K562 (cell line): ENCODE measurements at regions not wholly inside any gene's neighbourhood (a gene's known extent, or its start where the extent isn't known, plus 50 kb on each side); places are given as distances from the start of the nearest gene placed in this dataset.

Experiments
- ARID3B ChIP-seq: fragments of 250-450 bp; sonication (Bioruptor Pico); IDR thresholded peaks from 2 replicates; pipeline ENCODE4 v1.4.0; 2020; ENCODE audit warnings: borderline replicate concordance
- CTCF ChIP-seq, 3 experiments: IDR thresholded peaks in 2 of 3; conservative IDR thresholded peaks in 1 of 3; 2 replicates each; pipeline ENCODE4 v1.5.1; 2011 to 2012; ENCODE audit warnings: low read length in 3 of 3, mild to moderate bottlenecking in 3 of 3, control low read depth in 2 of 3, improper control_type of control experiment in 1 of 3, inconsistent platforms in 1 of 3, low read depth in 1 of 3, mixed read lengths in 1 of 3, moderate library complexity in 1 of 3; ENCODE audit not compliant: insufficient read depth in 2 of 3
- FOXA1 ChIP-seq: fragments of 450-650 bp; IDR thresholded peaks from 2 replicates; pipeline ENCODE4 v1.6.1; 2016; ENCODE audit warnings: mild to moderate bottlenecking, borderline replicate concordance
- HMBOX1 ChIP-seq: sonication (generic); IDR thresholded peaks from 2 replicates; pipeline ENCODE4 v1.6.1; 2016
- MITF ChIP-seq: IDR thresholded peaks from 2 replicates; pipeline ENCODE4 v1.6.1; 2014; ENCODE audit warnings: antibody characterized with exemption
- PCBP2 ChIP-seq: fragments of 200-400 bp; formaldehyde crosslinking; IDR thresholded peaks from 2 replicates; pipeline ENCODE4 v1.6.1; 2018; ENCODE audit warnings: low read length, low read depth, mild to moderate bottlenecking, moderate library complexity; ENCODE audit not compliant: poor library complexity, severe bottlenecking
- RBM15 ChIP-seq: fragments of 200-400 bp; formaldehyde crosslinking; IDR thresholded peaks from 2 replicates; pipeline ENCODE4 v1.6.1; 2018; ENCODE audit warnings: mild to moderate bottlenecking, low read length, moderate library complexity; ENCODE audit not compliant: insufficient read depth
- SPI1 ChIP-seq: IDR thresholded peaks from 2 replicates; pipeline ENCODE4 v1.6.1; 2011; ENCODE audit warnings: low read depth, low read length, control low read depth, borderline replicate concordance
- TEAD1 ChIP-seq, 2 experiments: fragments of 450-650 bp in 1 of 2; sonication (generic) in 1 of 2; formaldehyde crosslinking; IDR thresholded peaks; 2 replicates each; pipeline versions ENCODE4 v1.4.0 to v1.8.0; 2020 to 2022; ENCODE audit warnings: mild to moderate bottlenecking in 2 of 2, missing genetic modification reagents in 1 of 2
- U2AF1 ChIP-seq: fragments of 200-400 bp; formaldehyde crosslinking; optimal IDR thresholded peaks from 2 replicates; pipeline ENCODE3; 2017; ENCODE audit warnings: mild to moderate bottlenecking, low read depth, low read length, moderate library complexity
- USF2 ChIP-seq: sonication (generic); formaldehyde crosslinking; IDR thresholded peaks from 2 replicates; pipeline ENCODE4 v1.5.0; 2020; ENCODE audit warnings: missing genetic modification reagents
- ZNF584 ChIP-seq: fragments of 200-800 bp; sonication (Bioruptor generic); IDR thresholded peaks from 2 replicates; pipeline ENCODE4 v1.6.1; 2016; ENCODE audit warnings: low read depth, mild to moderate bottlenecking, missing genetic modification characterization, missing compliant biosample characterization
- TF ChIP-seq, protein P1 (sequence below): fragments of 450-650 bp; IDR thresholded peaks from 2 replicates; pipeline ENCODE4 v1.7.1; 2018; ENCODE audit warnings: mild to moderate bottlenecking, low read depth; ENCODE audit not compliant: partially characterized antibody
- TF ChIP-seq, protein P2 (sequence below): fragments of 150-350 bp; IDR thresholded peaks from 2 replicates; pipeline ENCODE4 v1.6.1; 2014; ENCODE audit warnings: low read depth, mild to moderate bottlenecking, low read length, borderline replicate concordance

DNA sequence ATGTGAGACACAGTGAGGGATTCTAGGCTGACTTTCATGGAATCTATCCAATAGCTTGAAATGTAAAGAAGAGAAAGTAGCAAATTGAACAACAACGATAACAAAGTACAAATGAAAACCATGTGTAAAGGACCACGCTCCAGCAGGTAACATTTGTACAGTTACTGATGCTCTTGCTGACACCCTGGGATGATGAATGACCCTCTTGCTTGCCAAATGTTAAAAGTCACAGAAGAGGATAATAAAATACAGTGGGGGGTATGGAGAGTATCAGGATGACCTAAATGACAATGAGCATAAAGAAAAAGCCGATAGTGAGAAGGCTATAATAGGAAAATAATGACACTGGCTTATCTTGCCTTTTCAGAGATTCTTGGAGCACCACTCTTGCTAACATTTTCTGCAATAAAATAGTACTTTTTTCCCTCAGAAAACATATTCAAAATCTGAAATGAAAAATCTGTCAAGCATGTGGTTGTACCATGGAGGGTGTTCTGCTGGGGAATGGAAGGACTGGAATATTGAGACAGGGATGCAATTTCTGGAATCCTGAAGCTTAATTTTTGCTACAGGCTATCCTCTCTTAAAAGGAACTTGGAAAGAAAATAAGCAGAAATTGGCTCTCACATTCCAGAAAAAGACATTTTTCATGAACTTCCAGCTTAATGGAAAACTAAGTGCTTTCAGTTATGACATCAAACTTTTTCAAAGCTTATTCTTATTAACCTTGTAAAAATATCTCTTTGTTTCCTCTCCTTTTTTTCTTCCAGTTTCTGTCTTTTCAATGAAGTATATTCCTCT, 303.2 kb upstream of the GHITM start:
- no peak for TF ChIP-seq SPI1
- TF ChIP-seq, protein P1, sequence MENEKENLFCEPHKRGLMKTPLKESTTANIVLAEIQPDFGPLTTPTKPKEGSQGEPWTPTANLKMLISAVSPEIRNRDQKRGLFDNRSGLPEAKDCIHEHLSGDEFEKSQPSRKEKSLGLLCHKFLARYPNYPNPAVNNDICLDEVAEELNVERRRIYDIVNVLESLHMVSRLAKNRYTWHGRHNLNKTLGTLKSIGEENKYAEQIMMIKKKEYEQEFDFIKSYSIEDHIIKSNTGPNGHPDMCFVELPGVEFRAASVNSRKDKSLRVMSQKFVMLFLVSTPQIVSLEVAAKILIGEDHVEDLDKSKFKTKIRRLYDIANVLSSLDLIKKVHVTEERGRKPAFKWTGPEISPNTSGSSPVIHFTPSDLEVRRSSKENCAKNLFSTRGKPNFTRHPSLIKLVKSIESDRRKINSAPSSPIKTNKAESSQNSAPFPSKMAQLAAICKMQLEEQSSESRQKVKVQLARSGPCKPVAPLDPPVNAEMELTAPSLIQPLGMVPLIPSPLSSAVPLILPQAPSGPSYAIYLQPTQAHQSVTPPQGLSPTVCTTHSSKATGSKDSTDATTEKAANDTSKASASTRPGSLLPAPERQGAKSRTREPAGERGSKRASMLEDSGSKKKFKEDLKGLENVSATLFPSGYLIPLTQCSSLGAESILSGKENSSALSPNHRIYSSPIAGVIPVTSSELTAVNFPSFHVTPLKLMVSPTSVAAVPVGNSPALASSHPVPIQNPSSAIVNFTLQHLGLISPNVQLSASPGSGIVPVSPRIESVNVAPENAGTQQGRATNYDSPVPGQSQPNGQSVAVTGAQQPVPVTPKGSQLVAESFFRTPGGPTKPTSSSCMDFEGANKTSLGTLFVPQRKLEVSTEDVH, result no peak
- no peak for TF ChIP-seq CTCF (IDR thresholded peaks at IDR 0.05 in 2 of 3, conservative IDR thresholded peaks at IDR 0.05 in 1 of 3; ENCODE audit: insufficient read depth in 2 of 3, low read depth in 1 of 3, low read length in 3 of 3)
- TF ChIP-seq HMBOX1, result no peak
- no peak for TF ChIP-seq U2AF1
- TF ChIP-seq, protein P2, sequence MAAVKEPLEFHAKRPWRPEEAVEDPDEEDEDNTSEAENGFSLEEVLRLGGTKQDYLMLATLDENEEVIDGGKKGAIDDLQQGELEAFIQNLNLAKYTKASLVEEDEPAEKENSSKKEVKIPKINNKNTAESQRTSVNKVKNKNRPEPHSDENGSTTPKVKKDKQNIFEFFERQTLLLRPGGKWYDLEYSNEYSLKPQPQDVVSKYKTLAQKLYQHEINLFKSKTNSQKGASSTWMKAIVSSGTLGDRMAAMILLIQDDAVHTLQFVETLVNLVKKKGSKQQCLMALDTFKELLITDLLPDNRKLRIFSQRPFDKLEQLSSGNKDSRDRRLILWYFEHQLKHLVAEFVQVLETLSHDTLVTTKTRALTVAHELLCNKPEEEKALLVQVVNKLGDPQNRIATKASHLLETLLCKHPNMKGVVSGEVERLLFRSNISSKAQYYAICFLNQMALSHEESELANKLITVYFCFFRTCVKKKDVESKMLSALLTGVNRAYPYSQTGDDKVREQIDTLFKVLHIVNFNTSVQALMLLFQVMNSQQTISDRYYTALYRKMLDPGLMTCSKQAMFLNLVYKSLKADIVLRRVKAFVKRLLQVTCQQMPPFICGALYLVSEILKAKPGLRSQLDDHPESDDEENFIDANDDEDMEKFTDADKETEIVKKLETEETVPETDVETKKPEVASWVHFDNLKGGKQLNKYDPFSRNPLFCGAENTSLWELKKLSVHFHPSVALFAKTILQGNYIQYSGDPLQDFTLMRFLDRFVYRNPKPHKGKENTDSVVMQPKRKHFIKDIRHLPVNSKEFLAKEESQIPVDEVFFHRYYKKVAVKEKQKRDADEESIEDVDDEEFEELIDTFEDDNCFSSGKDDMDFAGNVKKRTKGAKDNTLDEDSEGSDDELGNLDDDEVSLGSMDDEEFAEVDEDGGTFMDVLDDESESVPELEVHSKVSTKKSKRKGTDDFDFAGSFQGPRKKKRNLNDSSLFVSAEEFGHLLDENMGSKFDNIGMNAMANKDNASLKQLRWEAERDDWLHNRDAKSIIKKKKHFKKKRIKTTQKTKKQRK, result no peak
- TF ChIP-seq ARID3B, result no peak
- no peak for TF ChIP-seq FOXA1
- TF ChIP-seq ZNF584 (CRISPR knock-in tag), result no peak
- no peak for TF ChIP-seq USF2 (CRISPR knock-in tag)
- TF ChIP-seq PCBP2, result no peak
- no peak for TF ChIP-seq MITF
- TF ChIP-seq TEAD1 (CRISPR knock-in tag; IDR thresholded peaks at IDR 0.05), result no peak
- no peak for TF ChIP-seq RBM15
